ENCODE measurements at regions not wholly inside any gene's neighbourhood (a gene's known extent, or its start where the extent isn't known, plus 50 kb on each side); places are given as distances from the start of the nearest gene placed in this dataset.

GRCh38 chr5:143892908-143893307 is 80.9 kb downstream of the HMHB1 start:
- Histone ChIP-seq H4K91ac (ENCODE audit: low read length) (no peak overlapping the region), H3K79me1 (replicated peaks; ENCODE audit: low read length, poor library complexity, severe bottlenecking) (no peaks in the 10 kb centered on the region), H3K27me3 (ENCODE audit: control insufficient read depth in 1 of 2, insufficient read depth in 1 of 2, low read length in 2 of 2) (no peaks in the 10 kb centered on the region), H2BK5ac (ENCODE audit: low read depth, low read length, poor library complexity, severe bottlenecking) (no peak overlapping the region), H2AFZ (ENCODE audit: low read depth, low read length) (no peak overlapping the region), H3K18ac (ENCODE audit: low read depth in 1 of 2, low read length in 2 of 2) (no peak overlapping the region), H3K4ac (ENCODE audit: low read depth in 1 of 2, low read length in 2 of 2) (no peak overlapping the region), H3K4me2 (ENCODE audit: low read length, poor library complexity, severe bottlenecking) (no peak overlapping the region), H2BK120ac (ENCODE audit: low read depth, low read length) (no peak overlapping the region), H3K4me3 (ENCODE audit: insufficient read depth in 1 of 2, low read depth in 1 of 2, low read length in 2 of 2) (no peak overlapping the region), H2AK5ac (ENCODE audit: low read length, severe bottlenecking) (no peak overlapping the region), H4K8ac (ENCODE audit: low read length) (no peak overlapping the region), H3K27ac (ENCODE audit: low read length, poor library complexity, severe bottlenecking) (no peak overlapping the region), H3K36me3 (ENCODE audit: control insufficient read depth in 1 of 2, insufficient read depth in 2 of 2, low read depth in 1 of 2, low read length in 2 of 2) (no peaks in the 10 kb centered on the region), H3K9me3 (ENCODE audit: control insufficient read depth, low read length) (no peaks in the 10 kb centered on the region), H2BK12ac (ENCODE audit: low read length in 2 of 2) (no peak overlapping the region), H3K14ac (ENCODE audit: low read length in 2 of 2) (no peak overlapping the region), H2BK15ac (ENCODE audit: low read depth, poor library complexity, severe bottlenecking) (no peak overlapping the region), H3K4me1 (ENCODE audit: control insufficient read depth, insufficient read depth, low read depth, low read length) (peaks cover 5% of the 10 kb centered on the region), H3K9ac (ENCODE audit: low read length) (no peak overlapping the region), H3K23ac (ENCODE audit: low read length in 2 of 2) (no peak overlapping the region)
- no peak for DNase-seq
- 86% methylated on average over 2 of the region's 2 CpGs for WGBS

- no peaks in the 10 kb centered on the region for H3K27me3 ChIP-seq (ENCODE audit: control insufficient read depth in 1 of 2, insufficient read depth in 1 of 2, low read length in 2 of 2)
- no peak overlapping the region for H3K4me3 ChIP-seq (ENCODE audit: insufficient read depth in 1 of 2, low read depth in 1 of 2, low read length in 2 of 2)
- no peak overlapping the region for H4K8ac ChIP-seq (ENCODE audit: low read length)
- H3K18ac ChIP-seq (ENCODE audit: low read depth in 1 of 2, low read length in 2 of 2): no peak overlapping the region
- H2BK120ac ChIP-seq (ENCODE audit: low read depth, low read length): no peak overlapping the region
- H3K4me2 ChIP-seq (ENCODE audit: low read length, poor library complexity, severe bottlenecking): no peak overlapping the region
- H2AK5ac ChIP-seq (ENCODE audit: low read length, severe bottlenecking): no peak overlapping the region
- H4K91ac ChIP-seq (ENCODE audit: low read length): no peak overlapping the region
- no peak overlapping the region for H2AFZ ChIP-seq (ENCODE audit: low read depth, low read length)
- no peak overlapping the region for H2BK12ac ChIP-seq (ENCODE audit: low read length in 2 of 2)
- H3K79me1 ChIP-seq (replicated peaks; ENCODE audit: low read length, poor library complexity, severe bottlenecking): no peaks in the 10 kb centered on the region
- H3K4me1 ChIP-seq (ENCODE audit: control insufficient read depth, insufficient read depth, low read depth, low read length): peaks cover 5% of the 10 kb centered on the region
- H3K4ac ChIP-seq (ENCODE audit: low read depth in 1 of 2, low read length in 2 of 2): no peak overlapping the region
- H2BK5ac ChIP-seq (ENCODE audit: low read depth, low read length, poor library complexity, severe bottlenecking): no peak overlapping the region
- DNase-seq: no peak
- H3K27ac ChIP-seq (ENCODE audit: low read length, poor library complexity, severe bottlenecking): no peak overlapping the region
- no peak overlapping the region for H3K23ac ChIP-seq (ENCODE audit: low read length in 2 of 2)
- 94% methylated on average over 2 of the region's 2 CpGs for WGBS
- no peak overlapping the region for H3K9ac ChIP-seq (ENCODE audit: low read length)
- no peak overlapping the region for H2BK15ac ChIP-seq (ENCODE audit: low read depth, poor library complexity, severe bottlenecking)
- no peaks in the 10 kb centered on the region for H3K36me3 ChIP-seq (ENCODE audit: control insufficient read depth in 1 of 2, insufficient read depth in 2 of 2, low read depth in 1 of 2, low read length in 2 of 2)
- no peaks in the 10 kb centered on the region for H3K9me3 ChIP-seq (ENCODE audit: control insufficient read depth, low read length)
- no peak overlapping the region for H3K14ac ChIP-seq (ENCODE audit: low read length in 2 of 2)
Measured at GRCh38 chr5:143893638-143894037, 81.7 kb downstream of the HMHB1 start.

- H3K27me3 ChIP-seq (ENCODE audit: control insufficient read depth in 1 of 2, insufficient read depth in 1 of 2, low read length in 2 of 2): no peaks in the 10 kb centered on the region
- H2AK5ac ChIP-seq (ENCODE audit: low read length, severe bottlenecking): no peak overlapping the region
Measured at GRCh38 chr5:143896516-143896915, 84.6 kb downstream of the HMHB1 start.

GRCh38 chr5:143896966-143897365 is 85.0 kb downstream of the HMHB1 start:
- Histone ChIP-seq H4K8ac (ENCODE audit: low read length) (no peak overlapping the region), H3K4me3 (ENCODE audit: insufficient read depth in 1 of 2, low read depth in 1 of 2, low read length in 2 of 2) (no peak overlapping the region), H3K4me2 (ENCODE audit: low read length, poor library complexity, severe bottlenecking) (no peak overlapping the region), H2BK120ac (ENCODE audit: low read depth, low read length) (peak overlapping the region; percentile 64), H3K79me1 (replicated peaks; ENCODE audit: low read length, poor library complexity, severe bottlenecking) (no peaks in the 10 kb centered on the region), H3K14ac (ENCODE audit: low read length in 2 of 2) (no peak overlapping the region), H3K18ac (ENCODE audit: low read depth in 1 of 2, low read length in 2 of 2) (no peak overlapping the region), H2BK12ac (ENCODE audit: low read length in 2 of 2) (no peak overlapping the region), H3K23ac (ENCODE audit: low read length in 2 of 2) (no peak overlapping the region), H2BK5ac (ENCODE audit: low read depth, low read length, poor library complexity, severe bottlenecking) (no peak overlapping the region), H3K36me3 (ENCODE audit: control insufficient read depth in 1 of 2, insufficient read depth in 2 of 2, low read depth in 1 of 2, low read length in 2 of 2) (no peaks in the 10 kb centered on the region), H3K9ac (ENCODE audit: low read length) (peak overlapping the region; percentile 43), H3K4me1 (ENCODE audit: control insufficient read depth, insufficient read depth, low read depth, low read length) (peaks cover 3% of the 10 kb centered on the region), H3K9me3 (ENCODE audit: control insufficient read depth, low read length) (no peaks in the 10 kb centered on the region), H2BK15ac (ENCODE audit: low read depth, poor library complexity, severe bottlenecking) (no peak overlapping the region), H3K4ac (ENCODE audit: low read depth in 1 of 2, low read length in 2 of 2) (no peak overlapping the region), H4K91ac (ENCODE audit: low read length) (no peak overlapping the region), H2AFZ (ENCODE audit: low read depth, low read length) (no peak overlapping the region), H2AK5ac (ENCODE audit: low read length, severe bottlenecking) (no peak overlapping the region), H3K27me3 (ENCODE audit: control insufficient read depth in 1 of 2, insufficient read depth in 1 of 2, low read length in 2 of 2) (no peaks in the 10 kb centered on the region), H3K27ac (ENCODE audit: low read length, poor library complexity, severe bottlenecking) (no peak overlapping the region)
- peak; percentile 74 for DNase-seq

More at GRCh38 chr5:143896516-143896915, 84.6 kb downstream of the HMHB1 start:
- Histone ChIP-seq H4K8ac (ENCODE audit: low read length) (no peak overlapping the region), H3K36me3 (ENCODE audit: control insufficient read depth in 1 of 2, insufficient read depth in 2 of 2, low read depth in 1 of 2, low read length in 2 of 2) (no peaks in the 10 kb centered on the region), H3K14ac (ENCODE audit: low read length in 2 of 2) (no peak overlapping the region), H2BK5ac (ENCODE audit: low read depth, low read length, poor library complexity, severe bottlenecking) (no peak overlapping the region), H2BK15ac (ENCODE audit: low read depth, poor library complexity, severe bottlenecking) (no peak overlapping the region), H4K91ac (ENCODE audit: low read length) (no peak overlapping the region), H3K4me3 (ENCODE audit: insufficient read depth in 1 of 2, low read depth in 1 of 2, low read length in 2 of 2) (no peak overlapping the region), H2AFZ (ENCODE audit: low read depth, low read length) (no peak overlapping the region), H3K4me1 (ENCODE audit: control insufficient read depth, insufficient read depth, low read depth, low read length) (peaks cover 3% of the 10 kb centered on the region), H3K4me2 (ENCODE audit: low read length, poor library complexity, severe bottlenecking) (no peak overlapping the region), H3K27ac (ENCODE audit: low read length, poor library complexity, severe bottlenecking) (no peak overlapping the region), H2BK12ac (ENCODE audit: low read length in 2 of 2) (peak overlapping the region in 1 of 2 experiments; percentile 59), H3K9me3 (ENCODE audit: control insufficient read depth, low read length) (no peaks in the 10 kb centered on the region), H3K79me1 (replicated peaks; ENCODE audit: low read length, poor library complexity, severe bottlenecking) (no peaks in the 10 kb centered on the region), H3K9ac (ENCODE audit: low read length) (peak overlapping the region; percentile 43), H2BK120ac (ENCODE audit: low read depth, low read length) (peak overlapping the region; percentile 64), H3K4ac (ENCODE audit: low read depth in 1 of 2, low read length in 2 of 2) (no peak overlapping the region), H3K18ac (ENCODE audit: low read depth in 1 of 2, low read length in 2 of 2) (no peak overlapping the region), H3K23ac (ENCODE audit: low read length in 2 of 2) (no peak overlapping the region)
- WGBS: 100% methylated on average over 1 of the region's 2 CpGs
- DNase-seq: no peak

Measured in mesenchymal stem cell (in vitro differentiated cells and primary cell).